Epidermal melanocyte (primary cell): ENCODE measurements at regions not wholly inside any gene's neighbourhood (a gene's known extent, or its start where the extent isn't known, plus 50 kb on each side); places are given as distances from the start of the nearest gene placed in this dataset.

Source experiments
- DNase-seq: peaks from one replicate; pipeline ENCODE4 v3.0.0; 2011; ENCODE audit warnings: low spot score; ENCODE audit not compliant: insufficient read length

DNA sequence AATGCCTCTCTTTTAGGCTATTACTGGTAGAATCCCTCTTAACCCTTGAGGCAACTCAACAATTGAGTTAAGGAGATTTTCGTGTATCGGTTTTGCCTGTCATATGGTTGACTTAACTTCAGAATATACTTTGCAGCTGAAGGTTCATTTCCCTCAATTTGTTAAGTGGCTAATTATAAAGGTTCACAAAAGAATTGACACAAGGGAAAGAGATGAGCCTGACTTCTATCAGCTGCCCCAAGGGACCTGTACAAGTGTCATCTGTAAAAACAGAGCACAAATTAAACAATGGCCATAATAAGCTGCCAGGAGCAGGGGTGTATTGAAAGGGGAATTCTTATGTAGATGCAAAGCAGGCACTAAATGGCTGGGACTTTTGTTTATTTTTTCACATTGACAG lies 334.8 kb upstream of the OBI1 start:
- DNase-seq, result no peak

- DNase-seq, result no peak
Measured at GRCh38 chr13:78981913-78982312, 323.0 kb upstream of the OBI1 start.

DNA sequence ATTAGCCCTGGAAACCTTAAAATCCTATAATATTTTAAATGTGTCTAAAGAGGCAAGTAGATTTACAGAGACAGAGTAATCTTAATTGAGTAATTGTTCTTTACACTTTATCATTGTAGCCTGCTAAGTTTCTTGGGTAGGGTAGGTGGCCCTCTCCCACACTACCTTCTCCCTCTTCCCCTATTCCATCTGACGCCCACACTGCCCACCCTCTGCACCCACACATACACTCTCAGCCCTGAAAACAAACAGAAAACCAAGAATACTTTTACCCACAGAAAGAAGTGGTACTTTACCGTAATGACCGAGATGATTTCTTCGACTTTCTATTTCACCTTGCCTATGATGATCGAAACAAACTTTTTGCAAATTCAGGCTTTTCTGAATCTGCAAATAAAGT lies 320.4 kb upstream of the OBI1 start:
- DNase-seq, result no peak

DNA sequence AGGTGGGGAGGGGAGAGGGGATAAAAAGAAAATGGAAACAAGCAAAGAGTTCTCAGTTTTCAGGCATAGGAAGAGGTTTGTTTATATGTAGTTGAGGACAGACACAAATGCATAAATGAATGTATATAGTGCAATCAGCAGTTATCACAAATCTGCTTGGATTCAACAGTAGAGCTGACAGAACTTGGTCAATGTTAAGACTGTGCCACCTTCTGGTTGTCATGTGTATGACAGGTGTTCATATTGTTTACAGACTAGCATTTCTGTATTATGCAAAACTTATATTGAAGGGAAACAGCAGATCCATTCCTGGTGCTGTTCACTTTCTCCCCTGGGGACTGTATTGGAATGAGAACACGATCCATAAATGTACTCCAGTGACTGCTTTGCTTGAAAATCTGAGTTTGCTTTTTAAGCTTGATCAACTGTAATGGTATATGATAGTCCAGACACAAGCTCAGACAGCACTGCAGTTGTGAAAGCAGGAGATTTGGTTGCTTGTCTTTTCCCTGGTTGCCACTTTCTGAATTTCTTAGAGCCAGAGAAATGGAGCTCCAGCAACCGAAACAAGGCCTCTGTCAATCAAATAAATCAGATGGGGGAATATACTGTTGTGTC lies 319.5 kb upstream of the OBI1 start:
- peak; percentile 27 for DNase-seq

- DNase-seq, result no peak
Measured at GRCh38 chr13:78977311-78977710, 318.4 kb upstream of the OBI1 start.

GRCh38 chr13:78976696-78977095 lies 317.7 kb upstream of the OBI1 start:
- DNase-seq, result no peak

- no peak for DNase-seq
Measured at GRCh38 chr13:78972561-78972960, 313.6 kb upstream of the OBI1 start.

GRCh38 chr13:78971355-78972025 lies 312.5 kb upstream of the OBI1 start:
- DNase-seq, result no peak

GRCh38 chr13:78960881-78961280 lies 301.9 kb upstream of the OBI1 start:
- DNase-seq, result no peak

- DNase-seq, result peak; percentile 23
Measured at GRCh38 chr13:78958006-78958405, 299.1 kb upstream of the OBI1 start.

GRCh38 chr13:78940455-78941130 lies 281.6 kb upstream of the OBI1 start:
- DNase-seq, result no peak

GRCh38 chr13:78934336-78934735 lies 275.4 kb upstream of the OBI1 start:
- DNase-seq, result no peak

DNA sequence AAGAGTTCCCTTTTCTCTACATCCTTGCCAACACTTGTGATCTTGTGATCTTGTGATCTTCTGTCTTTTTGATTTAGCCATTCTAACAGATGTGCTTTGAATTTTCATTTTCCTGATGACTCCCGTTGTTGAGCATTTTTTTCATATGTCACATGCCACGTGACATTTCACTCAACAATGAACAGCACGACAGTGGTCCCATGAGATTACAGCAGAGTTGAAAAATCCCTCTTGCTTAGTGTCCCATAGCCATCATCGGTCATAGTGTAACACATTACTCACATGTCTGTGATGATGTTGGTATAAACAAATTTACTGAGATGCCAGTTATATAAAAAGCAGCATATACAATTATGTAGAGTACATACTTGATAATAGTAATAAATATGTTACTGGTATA lies 256.1 kb upstream of the OBI1 start:
- no peak for DNase-seq

GRCh38 chr13:78913656-78914055 lies 254.7 kb upstream of the OBI1 start:
- DNase-seq, result no peak

DNA sequence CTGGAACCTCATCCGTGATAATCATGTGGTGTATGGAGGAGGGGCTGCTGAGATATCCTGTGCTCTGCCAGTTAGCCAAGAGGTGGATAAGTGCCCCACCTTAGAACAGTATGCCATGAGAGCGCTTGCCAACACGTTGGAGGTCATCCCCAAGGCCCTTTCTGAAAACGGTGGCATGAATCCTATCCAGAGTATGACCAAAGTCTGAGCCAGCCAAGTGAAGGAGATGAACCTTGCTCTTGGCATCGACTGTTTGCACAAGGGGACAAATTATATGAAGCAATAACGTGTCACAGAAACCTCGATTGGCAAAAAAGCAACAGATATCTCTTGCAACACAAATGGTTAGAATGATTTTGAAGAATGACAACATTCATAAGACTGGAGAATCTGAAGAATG lies 251.2 kb upstream of the OBI1 start:
- no peak for DNase-seq

DNA sequence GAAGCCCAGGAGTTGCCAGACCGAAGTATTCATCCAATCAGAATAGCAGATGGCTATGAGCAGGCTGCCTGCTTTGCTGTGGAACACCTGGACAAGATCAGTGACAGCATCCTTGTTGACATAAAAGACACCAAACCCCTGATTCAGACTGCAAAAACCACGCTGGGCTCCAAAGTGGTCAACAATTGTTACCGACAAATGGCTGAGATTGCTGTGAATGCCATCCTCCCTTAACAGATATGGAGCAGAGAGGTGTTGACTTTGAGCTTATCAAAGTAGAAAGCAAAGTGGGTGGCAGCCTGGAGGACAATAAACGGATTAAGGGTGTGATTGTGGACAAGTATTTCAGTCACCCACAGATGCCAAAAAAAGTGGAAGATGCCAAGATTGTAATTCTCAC lies 250.3 kb upstream of the OBI1 start:
- no peak for DNase-seq

- DNase-seq, result no peak
Measured at GRCh38 chr13:78907006-78907405, 248.1 kb upstream of the OBI1 start.

- no peak for DNase-seq
Measured at GRCh38 chr13:78897200-78897599, 238.2 kb upstream of the OBI1 start.

DNA sequence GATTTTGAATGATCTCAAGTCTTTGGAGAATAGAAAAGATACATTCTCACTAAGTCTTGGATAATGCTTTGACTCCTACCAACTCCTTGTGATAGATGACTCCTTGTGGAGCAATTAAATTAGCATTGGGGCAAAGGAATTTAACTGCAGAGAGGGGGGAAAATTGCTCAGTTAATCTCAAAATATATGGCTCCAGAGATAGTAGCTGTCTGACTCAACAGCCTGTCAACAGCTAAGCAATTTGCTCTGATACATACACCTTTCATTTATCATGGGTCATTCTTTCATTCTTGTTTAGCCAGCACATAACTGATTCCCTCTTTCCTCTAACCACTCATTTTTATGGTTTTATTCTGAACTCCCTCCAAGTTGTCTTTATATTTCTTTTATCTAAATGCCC lies 225.6 kb upstream of the OBI1 start:
- DNase-seq, result no peak

DNA sequence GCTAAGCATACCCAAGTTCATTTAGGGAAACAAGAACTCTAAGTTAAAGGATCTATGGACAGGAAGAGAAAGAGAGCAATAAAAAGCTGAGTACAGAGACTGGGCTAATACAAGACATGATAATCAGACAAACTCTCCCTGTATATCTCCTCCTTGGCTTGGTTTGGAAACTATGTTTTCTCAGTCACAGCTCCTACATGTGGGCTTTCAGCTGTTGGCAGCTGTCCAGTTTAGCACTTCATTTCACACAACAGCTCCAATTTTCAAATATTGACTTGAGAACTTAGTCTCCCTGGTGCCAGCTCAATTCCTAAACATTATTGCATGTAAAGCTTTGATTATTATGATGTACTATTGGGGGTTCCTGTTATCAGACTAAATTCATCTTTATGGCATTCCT lies 222.8 kb upstream of the OBI1 start:
- DNase-seq, result no peak

DNA sequence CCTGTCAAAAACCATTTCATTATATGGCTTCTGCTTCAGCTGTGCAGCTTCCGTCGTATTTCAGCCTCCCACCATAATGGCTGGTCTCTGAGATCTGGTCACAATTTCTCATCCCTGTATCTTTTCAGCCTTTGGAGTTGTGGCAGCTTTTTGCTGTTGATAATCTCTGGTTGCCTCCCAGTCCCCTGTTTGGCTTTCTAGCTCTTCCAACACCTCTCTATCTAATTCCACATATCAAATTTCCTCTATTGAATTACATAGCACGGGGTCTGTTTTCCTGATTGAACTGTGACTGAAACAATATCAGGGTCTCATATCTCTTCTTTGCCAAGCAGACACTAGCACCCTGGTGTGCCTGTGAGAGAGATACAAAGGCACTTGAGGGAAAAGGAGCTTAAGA lies 222.1 kb upstream of the OBI1 start:
- DNase-seq, result no peak

- no peak for DNase-seq
Measured at GRCh38 chr13:78876915-78877549, 218.1 kb upstream of the OBI1 start.
